ENCODE measurements at regions not wholly inside any gene's neighbourhood (a gene's known extent, or its start where the extent isn't known, plus 50 kb on each side); places are given as distances from the start of the nearest gene placed in this dataset.

DNA sequence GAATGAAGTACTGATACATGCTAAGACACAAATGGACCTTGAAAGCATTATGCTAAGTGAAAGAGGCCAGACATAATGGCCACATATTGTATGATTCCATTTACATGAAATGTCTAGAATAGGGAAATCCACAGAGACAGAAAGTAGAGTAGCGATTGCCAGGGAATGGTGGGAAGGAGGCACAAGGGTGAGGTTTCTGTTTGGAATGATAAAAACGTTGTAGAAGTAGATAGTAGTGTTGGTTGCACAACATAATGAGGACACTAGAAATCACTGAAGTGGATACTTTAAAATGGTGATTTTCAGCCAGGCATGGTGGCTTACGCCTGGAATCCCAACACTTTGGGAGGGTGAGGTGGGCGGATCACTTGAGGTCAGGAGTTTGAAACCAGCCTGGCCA, 97.6 kb upstream of the VANGL1 start:
- TF ChIP-seq EGR1 (IDR thresholded peaks at IDR 0.05) (no peak), FOXM1 (IDR thresholded peaks at IDR 0.05; ENCODE audit: borderline replicate concordance, low read depth) (no peak), EP300 (IDR thresholded peaks at IDR 0.05; ENCODE audit: borderline replicate concordance) (no peak), CREB1 (IDR thresholded peaks at IDR 0.05; ENCODE audit: low read depth) (no peak), YY1 (IDR thresholded peaks at IDR 0.05; ENCODE audit: low read depth) (no peak), TEAD4 (IDR thresholded peaks at IDR 0.05) (no peak), TAF1 (IDR thresholded peaks at IDR 0.05; ENCODE audit: low read depth) (no peak), TCF12 (IDR thresholded peaks at IDR 0.05; ENCODE audit: low read depth) (no peak), ZBTB7A (IDR thresholded peaks at IDR 0.05; ENCODE audit: low read depth) (no peak), CEBPB (IDR thresholded peaks at IDR 0.05) (no peak), NFIC (IDR thresholded peaks at IDR 0.05) (no peak)
- TF ChIP-seq, protein P1, sequence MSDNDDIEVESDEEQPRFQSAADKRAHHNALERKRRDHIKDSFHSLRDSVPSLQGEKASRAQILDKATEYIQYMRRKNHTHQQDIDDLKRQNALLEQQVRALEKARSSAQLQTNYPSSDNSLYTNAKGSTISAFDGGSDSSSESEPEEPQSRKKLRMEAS (IDR thresholded peaks at IDR 0.05), result no peak
- TF ChIP-seq, protein P2, sequence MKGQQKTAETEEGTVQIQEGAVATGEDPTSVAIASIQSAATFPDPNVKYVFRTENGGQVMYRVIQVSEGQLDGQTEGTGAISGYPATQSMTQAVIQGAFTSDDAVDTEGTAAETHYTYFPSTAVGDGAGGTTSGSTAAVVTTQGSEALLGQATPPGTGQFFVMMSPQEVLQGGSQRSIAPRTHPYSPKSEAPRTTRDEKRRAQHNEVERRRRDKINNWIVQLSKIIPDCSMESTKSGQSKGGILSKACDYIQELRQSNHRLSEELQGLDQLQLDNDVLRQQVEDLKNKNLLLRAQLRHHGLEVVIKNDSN (IDR thresholded peaks at IDR 0.05), result no peak
- TF ChIP-seq, protein P3, sequence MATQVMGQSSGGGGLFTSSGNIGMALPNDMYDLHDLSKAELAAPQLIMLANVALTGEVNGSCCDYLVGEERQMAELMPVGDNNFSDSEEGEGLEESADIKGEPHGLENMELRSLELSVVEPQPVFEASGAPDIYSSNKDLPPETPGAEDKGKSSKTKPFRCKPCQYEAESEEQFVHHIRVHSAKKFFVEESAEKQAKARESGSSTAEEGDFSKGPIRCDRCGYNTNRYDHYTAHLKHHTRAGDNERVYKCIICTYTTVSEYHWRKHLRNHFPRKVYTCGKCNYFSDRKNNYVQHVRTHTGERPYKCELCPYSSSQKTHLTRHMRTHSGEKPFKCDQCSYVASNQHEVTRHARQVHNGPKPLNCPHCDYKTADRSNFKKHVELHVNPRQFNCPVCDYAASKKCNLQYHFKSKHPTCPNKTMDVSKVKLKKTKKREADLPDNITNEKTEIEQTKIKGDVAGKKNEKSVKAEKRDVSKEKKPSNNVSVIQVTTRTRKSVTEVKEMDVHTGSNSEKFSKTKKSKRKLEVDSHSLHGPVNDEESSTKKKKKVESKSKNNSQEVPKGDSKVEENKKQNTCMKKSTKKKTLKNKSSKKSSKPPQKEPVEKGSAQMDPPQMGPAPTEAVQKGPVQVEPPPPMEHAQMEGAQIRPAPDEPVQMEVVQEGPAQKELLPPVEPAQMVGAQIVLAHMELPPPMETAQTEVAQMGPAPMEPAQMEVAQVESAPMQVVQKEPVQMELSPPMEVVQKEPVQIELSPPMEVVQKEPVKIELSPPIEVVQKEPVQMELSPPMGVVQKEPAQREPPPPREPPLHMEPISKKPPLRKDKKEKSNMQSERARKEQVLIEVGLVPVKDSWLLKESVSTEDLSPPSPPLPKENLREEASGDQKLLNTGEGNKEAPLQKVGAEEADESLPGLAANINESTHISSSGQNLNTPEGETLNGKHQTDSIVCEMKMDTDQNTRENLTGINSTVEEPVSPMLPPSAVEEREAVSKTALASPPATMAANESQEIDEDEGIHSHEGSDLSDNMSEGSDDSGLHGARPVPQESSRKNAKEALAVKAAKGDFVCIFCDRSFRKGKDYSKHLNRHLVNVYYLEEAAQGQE (IDR thresholded peaks at IDR 0.05; ENCODE audit: low read depth), result no peak

DNA sequence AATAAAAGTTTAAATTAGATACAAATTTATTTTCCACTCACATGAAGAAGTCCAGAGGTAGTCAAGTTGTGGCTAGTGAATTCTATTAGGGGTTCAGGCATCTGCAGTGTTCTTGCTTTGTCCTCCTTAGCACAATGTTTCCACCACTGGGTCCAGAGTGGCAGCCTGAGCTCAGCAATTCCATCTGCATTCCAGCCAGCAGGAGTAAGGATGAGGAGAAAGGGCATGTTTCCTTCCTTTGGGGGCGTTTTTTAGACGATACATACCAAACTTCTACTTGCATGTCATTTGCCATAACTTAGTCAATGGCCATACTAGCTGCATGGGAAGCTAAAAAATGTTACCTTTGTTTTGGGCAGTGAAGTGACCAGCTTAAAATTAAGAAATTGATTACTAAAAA, 98.5 kb upstream of the VANGL1 start:
- TF ChIP-seq, protein P3 (IDR thresholded peaks at IDR 0.05; ENCODE audit: low read depth), result no peak

DNA sequence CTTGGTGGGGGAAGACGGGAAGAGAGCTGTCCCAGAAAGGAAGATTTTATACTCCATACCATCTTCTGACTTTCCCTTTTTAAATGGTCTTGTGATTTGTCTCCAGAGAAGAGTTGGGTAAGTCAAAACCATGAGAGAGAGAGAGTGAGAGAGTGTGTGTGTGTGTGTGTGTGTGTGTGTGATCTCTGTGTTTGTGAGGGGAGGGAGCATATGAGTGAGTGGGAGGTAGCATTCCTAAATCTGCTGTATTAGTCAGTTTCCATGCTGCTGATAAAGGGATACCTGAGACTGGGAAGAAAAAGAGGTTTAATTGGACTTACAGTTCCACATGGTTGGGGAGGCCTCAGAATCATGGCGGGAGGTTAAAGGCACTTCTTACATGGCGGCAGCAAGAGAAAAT, 102.0 kb upstream of the VANGL1 start:
- no peak for TF ChIP-seq RAD21 (IDR thresholded peaks at IDR 0.05; ENCODE audit: low read depth)
- TF ChIP-seq ZBTB7A (IDR thresholded peaks at IDR 0.05; ENCODE audit: low read depth), result no peak
- TF ChIP-seq EGR1 (IDR thresholded peaks at IDR 0.05), result no peak
- no peak for TF ChIP-seq EP300 (IDR thresholded peaks at IDR 0.05; ENCODE audit: borderline replicate concordance)
- no peak for TF ChIP-seq YY1 (IDR thresholded peaks at IDR 0.05; ENCODE audit: low read depth)
- TF ChIP-seq, protein P2 (IDR thresholded peaks at IDR 0.05), result no peak
- no peak for TF ChIP-seq TAF1 (IDR thresholded peaks at IDR 0.05; ENCODE audit: low read depth)
- TF ChIP-seq, protein P3 (IDR thresholded peaks at IDR 0.05; ENCODE audit: low read depth), result no peak
- no peak for TF ChIP-seq TEAD4 (IDR thresholded peaks at IDR 0.05)
- no peak for TF ChIP-seq CEBPB (IDR thresholded peaks at IDR 0.05)
- TF ChIP-seq FOXM1 (IDR thresholded peaks at IDR 0.05; ENCODE audit: borderline replicate concordance, low read depth), result no peak
- TF ChIP-seq, protein P1 (IDR thresholded peaks at IDR 0.05), result no peak
- TF ChIP-seq CREB1 (IDR thresholded peaks at IDR 0.05; ENCODE audit: low read depth), result no peak
- TF ChIP-seq TCF12 (IDR thresholded peaks at IDR 0.05; ENCODE audit: low read depth), result no peak

DNA sequence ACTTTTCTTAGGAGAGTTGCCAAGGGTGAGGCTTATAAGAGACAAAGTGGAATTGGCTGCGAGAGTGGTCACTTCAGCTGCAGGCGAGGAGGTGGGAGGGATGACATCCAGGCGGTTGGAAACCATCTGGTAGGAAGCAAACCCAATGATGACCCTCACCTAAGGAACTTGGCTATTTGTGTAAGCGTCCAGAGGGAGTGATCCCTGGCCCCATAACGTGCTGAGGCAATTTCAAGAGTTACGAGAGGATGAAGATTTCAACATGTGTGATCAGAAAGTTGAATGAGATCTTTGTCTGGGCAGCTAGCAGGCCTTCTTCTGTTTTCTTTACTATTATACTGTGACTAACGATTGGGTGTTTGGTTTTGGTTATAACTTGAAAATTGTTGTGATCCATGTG, 102.7 kb upstream of the VANGL1 start:
- no peak for TF ChIP-seq TEAD4 (IDR thresholded peaks at IDR 0.05)
- TF ChIP-seq, protein P1 (IDR thresholded peaks at IDR 0.05), result no peak
- TF ChIP-seq CEBPB (IDR thresholded peaks at IDR 0.05), result no peak
- no peak for TF ChIP-seq YY1 (IDR thresholded peaks at IDR 0.05; ENCODE audit: low read depth)
- TF ChIP-seq RAD21 (IDR thresholded peaks at IDR 0.05; ENCODE audit: low read depth), result no peak
- TF ChIP-seq EGR1 (IDR thresholded peaks at IDR 0.05), result no peak
- TF ChIP-seq, protein P2 (IDR thresholded peaks at IDR 0.05), result no peak
- TF ChIP-seq CREB1 (IDR thresholded peaks at IDR 0.05; ENCODE audit: low read depth), result no peak
- no peak for TF ChIP-seq TCF12 (IDR thresholded peaks at IDR 0.05; ENCODE audit: low read depth)
- TF ChIP-seq NFIC (IDR thresholded peaks at IDR 0.05), result no peak
- TF ChIP-seq, protein P3 (IDR thresholded peaks at IDR 0.05; ENCODE audit: low read depth), result no peak
- TF ChIP-seq FOXM1 (IDR thresholded peaks at IDR 0.05; ENCODE audit: borderline replicate concordance, low read depth), result no peak
- no peak for TF ChIP-seq EP300 (IDR thresholded peaks at IDR 0.05; ENCODE audit: borderline replicate concordance)
- TF ChIP-seq ZBTB7A (IDR thresholded peaks at IDR 0.05; ENCODE audit: low read depth), result no peak
- TF ChIP-seq TAF1 (IDR thresholded peaks at IDR 0.05; ENCODE audit: low read depth), result no peak
